ENCODE measurements at regions not wholly inside any gene's neighbourhood (a gene's known extent, or its start where the extent isn't known, plus 50 kb on each side); places are given as distances from the start of the nearest gene placed in this dataset.

DNA sequence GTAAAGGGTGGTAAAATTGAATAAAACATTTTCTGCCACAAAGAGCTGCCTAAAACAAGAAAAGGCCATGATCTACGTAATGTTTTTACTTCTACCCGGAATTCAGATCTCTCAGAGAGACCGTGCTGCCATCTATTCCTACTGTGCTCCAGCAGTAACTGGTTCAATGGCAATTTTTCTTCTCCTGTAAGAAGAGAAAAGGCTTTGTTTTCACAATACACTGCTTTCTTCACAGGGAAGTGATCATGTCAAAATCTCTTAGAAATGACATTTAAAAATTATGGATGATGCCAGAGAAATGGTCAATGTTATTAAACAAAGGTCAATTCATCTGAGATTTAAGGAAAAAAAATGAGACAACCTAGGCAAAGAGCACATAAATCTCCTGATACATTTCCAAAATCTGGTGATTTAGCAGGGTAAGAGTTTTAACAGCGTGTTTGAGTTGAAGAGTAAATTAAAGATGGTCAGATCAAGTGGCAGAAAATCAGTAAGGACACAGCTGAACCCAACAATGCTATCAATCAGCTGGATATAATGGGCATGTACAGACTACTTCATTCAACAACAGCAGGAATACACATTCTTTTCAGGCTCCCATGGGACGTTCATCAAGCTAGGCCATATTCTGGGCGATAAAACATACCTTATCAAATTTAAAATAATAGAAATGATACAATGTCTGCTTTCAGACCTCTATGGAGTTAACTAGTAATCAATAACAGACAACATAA is 523.1 kb downstream of the CHSY3 start (continued):
- TF ChIP-seq POLR2AphosphoS5 (IDR thresholded peaks at IDR 0.05; ENCODE audit: low read depth, low read length) (no peak), RAD21 (IDR thresholded peaks at IDR 0.05; ENCODE audit: low read depth) (no peak)
- TF ChIP-seq, protein P1, sequence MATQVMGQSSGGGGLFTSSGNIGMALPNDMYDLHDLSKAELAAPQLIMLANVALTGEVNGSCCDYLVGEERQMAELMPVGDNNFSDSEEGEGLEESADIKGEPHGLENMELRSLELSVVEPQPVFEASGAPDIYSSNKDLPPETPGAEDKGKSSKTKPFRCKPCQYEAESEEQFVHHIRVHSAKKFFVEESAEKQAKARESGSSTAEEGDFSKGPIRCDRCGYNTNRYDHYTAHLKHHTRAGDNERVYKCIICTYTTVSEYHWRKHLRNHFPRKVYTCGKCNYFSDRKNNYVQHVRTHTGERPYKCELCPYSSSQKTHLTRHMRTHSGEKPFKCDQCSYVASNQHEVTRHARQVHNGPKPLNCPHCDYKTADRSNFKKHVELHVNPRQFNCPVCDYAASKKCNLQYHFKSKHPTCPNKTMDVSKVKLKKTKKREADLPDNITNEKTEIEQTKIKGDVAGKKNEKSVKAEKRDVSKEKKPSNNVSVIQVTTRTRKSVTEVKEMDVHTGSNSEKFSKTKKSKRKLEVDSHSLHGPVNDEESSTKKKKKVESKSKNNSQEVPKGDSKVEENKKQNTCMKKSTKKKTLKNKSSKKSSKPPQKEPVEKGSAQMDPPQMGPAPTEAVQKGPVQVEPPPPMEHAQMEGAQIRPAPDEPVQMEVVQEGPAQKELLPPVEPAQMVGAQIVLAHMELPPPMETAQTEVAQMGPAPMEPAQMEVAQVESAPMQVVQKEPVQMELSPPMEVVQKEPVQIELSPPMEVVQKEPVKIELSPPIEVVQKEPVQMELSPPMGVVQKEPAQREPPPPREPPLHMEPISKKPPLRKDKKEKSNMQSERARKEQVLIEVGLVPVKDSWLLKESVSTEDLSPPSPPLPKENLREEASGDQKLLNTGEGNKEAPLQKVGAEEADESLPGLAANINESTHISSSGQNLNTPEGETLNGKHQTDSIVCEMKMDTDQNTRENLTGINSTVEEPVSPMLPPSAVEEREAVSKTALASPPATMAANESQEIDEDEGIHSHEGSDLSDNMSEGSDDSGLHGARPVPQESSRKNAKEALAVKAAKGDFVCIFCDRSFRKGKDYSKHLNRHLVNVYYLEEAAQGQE (IDR thresholded peaks at IDR 0.05; ENCODE audit: low read depth), result no peak

DNA sequence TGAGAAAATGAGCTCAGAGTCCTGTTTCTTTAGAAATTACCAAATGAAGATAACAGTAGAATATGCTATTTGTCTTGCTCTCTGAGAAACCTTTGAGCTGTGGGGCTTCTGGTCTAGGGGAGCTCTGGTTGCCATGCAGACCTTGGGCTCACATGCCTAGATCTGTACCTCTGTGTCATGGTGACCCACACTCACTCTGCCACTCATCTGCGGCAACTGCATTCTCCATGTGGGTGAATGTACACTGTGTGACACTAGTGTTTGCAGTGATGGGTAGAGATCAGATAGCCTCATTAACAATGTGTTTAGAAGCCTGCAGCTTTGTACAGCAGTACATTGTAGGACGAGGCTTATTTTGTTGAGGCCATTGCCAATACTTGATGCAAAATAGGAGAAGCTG is 521.2 kb downstream of the CHSY3 start:
- ChIA-PET POLR2A (no interaction called here), CTCF (no interaction called here), RAD21 (ENCODE audit: low non-redundant PET in 1 of 2, low total read pairs in 2 of 2, uncharacterized antibody in 2 of 2, unreplicated experiment in 2 of 2) (no interaction called here)
- no peak overlapping the region for H3K27ac ChIP-seq (ENCODE audit: low read depth, low read length)
- no peaks in the 10 kb centered on the region for H3K4me1 ChIP-seq (ENCODE audit: control insufficient read depth in 1 of 2, insufficient read depth in 2 of 2, low read length in 2 of 2)
- ATAC-seq (no peak), DNase-seq (ENCODE audit: low read depth, low spot score) (no peak)
- no peaks in the 10 kb centered on the region for H3K79me2 ChIP-seq (ENCODE audit: insufficient read depth, low read length)
- H3K27me3 ChIP-seq (ENCODE audit: insufficient read depth, low read length), result no peaks in the 10 kb centered on the region
- intact Hi-C loops (cut with micrococcal nuclease), result no loop called here
- H4K20me1 ChIP-seq (ENCODE audit: insufficient read depth), result no peaks in the 10 kb centered on the region
- no peaks in the 10 kb centered on the region for H3K9me2 ChIP-seq (ENCODE audit: insufficient read depth)
- no TSS peak for BruUV-seq (replicated peaks)
- no peaks in the 10 kb centered on the region for H3K36me3 ChIP-seq (ENCODE audit: control insufficient read depth in 1 of 2, insufficient read depth in 2 of 2, low read length in 2 of 2)
- H2AFZ ChIP-seq (ENCODE audit: low read depth, low read length, poor library complexity, severe bottlenecking), result no peak overlapping the region
- H3K9ac ChIP-seq (ENCODE audit: low read length), result no peak overlapping the region
- H3K9me3 ChIP-seq (ENCODE audit: control insufficient read depth in 1 of 2, insufficient read depth in 1 of 2, low read depth in 1 of 2, low read length in 2 of 2), result no peaks in the 10 kb centered on the region
- H3K4me2 ChIP-seq (ENCODE audit: low read length), result no peak overlapping the region
- H3K4me3 ChIP-seq (replicated peaks in 1 of 2; ENCODE audit: low read depth in 1 of 2, low read length in 2 of 2), result no peak overlapping the region
- TF ChIP-seq FOSL1 (IDR thresholded peaks at IDR 0.05; ENCODE audit: low read depth), result no peak
- TF ChIP-seq, protein P2, sequence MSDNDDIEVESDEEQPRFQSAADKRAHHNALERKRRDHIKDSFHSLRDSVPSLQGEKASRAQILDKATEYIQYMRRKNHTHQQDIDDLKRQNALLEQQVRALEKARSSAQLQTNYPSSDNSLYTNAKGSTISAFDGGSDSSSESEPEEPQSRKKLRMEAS (IDR thresholded peaks at IDR 0.05), result no peak
- TF ChIP-seq, protein P3, sequence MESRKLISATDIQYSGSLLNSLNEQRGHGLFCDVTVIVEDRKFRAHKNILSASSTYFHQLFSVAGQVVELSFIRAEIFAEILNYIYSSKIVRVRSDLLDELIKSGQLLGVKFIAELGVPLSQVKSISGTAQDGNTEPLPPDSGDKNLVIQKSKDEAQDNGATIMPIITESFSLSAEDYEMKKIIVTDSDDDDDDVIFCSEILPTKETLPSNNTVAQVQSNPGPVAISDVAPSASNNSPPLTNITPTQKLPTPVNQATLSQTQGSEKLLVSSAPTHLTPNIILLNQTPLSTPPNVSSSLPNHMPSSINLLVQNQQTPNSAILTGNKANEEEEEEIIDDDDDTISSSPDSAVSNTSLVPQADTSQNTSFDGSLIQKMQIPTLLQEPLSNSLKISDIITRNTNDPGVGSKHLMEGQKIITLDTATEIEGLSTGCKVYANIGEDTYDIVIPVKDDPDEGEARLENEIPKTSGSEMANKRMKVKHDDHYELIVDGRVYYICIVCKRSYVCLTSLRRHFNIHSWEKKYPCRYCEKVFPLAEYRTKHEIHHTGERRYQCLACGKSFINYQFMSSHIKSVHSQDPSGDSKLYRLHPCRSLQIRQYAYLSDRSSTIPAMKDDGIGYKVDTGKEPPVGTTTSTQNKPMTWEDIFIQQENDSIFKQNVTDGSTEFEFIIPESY (IDR thresholded peaks at IDR 0.05; ENCODE audit: extremely low read depth, insufficient replicate concordance, low read length), result no peak
- TF ChIP-seq SP1 (IDR thresholded peaks at IDR 0.05; ENCODE audit: low read depth), result no peak
- TF ChIP-seq, protein P1 (IDR thresholded peaks at IDR 0.05; ENCODE audit: low read depth), result no peak
- TF ChIP-seq EGR1 (IDR thresholded peaks at IDR 0.05; ENCODE audit: low read depth), result no peak
- TF ChIP-seq, protein P4, sequence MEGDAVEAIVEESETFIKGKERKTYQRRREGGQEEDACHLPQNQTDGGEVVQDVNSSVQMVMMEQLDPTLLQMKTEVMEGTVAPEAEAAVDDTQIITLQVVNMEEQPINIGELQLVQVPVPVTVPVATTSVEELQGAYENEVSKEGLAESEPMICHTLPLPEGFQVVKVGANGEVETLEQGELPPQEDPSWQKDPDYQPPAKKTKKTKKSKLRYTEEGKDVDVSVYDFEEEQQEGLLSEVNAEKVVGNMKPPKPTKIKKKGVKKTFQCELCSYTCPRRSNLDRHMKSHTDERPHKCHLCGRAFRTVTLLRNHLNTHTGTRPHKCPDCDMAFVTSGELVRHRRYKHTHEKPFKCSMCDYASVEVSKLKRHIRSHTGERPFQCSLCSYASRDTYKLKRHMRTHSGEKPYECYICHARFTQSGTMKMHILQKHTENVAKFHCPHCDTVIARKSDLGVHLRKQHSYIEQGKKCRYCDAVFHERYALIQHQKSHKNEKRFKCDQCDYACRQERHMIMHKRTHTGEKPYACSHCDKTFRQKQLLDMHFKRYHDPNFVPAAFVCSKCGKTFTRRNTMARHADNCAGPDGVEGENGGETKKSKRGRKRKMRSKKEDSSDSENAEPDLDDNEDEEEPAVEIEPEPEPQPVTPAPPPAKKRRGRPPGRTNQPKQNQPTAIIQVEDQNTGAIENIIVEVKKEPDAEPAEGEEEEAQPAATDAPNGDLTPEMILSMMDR (IDR thresholded peaks at IDR 0.05 in 2 of 3, conservative IDR thresholded peaks at IDR 0.05 in 1 of 3; ENCODE audit: borderline replicate concordance in 1 of 3, insufficient read depth in 1 of 3, low read depth in 2 of 3, low read length in 2 of 3), result no peak
- TF ChIP-seq EZH2phosphoT487 (IDR thresholded peaks at IDR 0.05; ENCODE audit: borderline replicate concordance), result no peak
- no peak for TF ChIP-seq POLR2AphosphoS5 (IDR thresholded peaks at IDR 0.05; ENCODE audit: low read depth, low read length)
- no peak for TF ChIP-seq POLR2A (IDR thresholded peaks at IDR 0.05; ENCODE audit: borderline replicate concordance, extremely low read depth, insufficient read depth, insufficient read length)

Data from HCT116 (cell line).